HEK293 (cell line): ENCODE measurements at regions not wholly inside any gene's neighbourhood (a gene's known extent, or its start where the extent isn't known, plus 50 kb on each side); places are given as distances from the start of the nearest gene placed in this dataset.

Experiments used
- CTCF ChIA-PET: fragments of 350-600 bp; formaldehyde crosslinking; extraction: SDS; loops from one replicate; lab custom pipeline; 2021; ENCODE audit warnings: antibody characterized with exemption; lab: Yijun Ruan, JAX
- POLR2A ChIA-PET: fragments of 300-600 bp; formaldehyde crosslinking; extraction: SDS; loops from one replicate; lab custom pipeline; 2020; ENCODE audit warnings: antibody characterized with exemption, inconsistent platforms; lab: Yijun Ruan, JAX
- H3K27ac ChIP-seq: fragments of 200-500 bp; sonication (Bioruptor generic); 2 replicates; pipeline ENCODE4 v1.5.1; 2014; ENCODE audit warnings: low read depth, low read length, control low read depth, inconsistent platforms; ENCODE audit errors: extremely low read depth
- H3K36me3 ChIP-seq, 2 experiments: fragments of 200-500 bp in 1 of 2; sonication (Bioruptor generic) in 1 of 2; 1 replicate in 1 of 2; 2 replicates in 1 of 2; pipeline ENCODE4 v1.5.1; 2014 to 2017; ENCODE audit warnings: inconsistent platforms in 2 of 2, low read length in 2 of 2; ENCODE audit not compliant: control insufficient read depth in 2 of 2, insufficient read depth in 1 of 2
- H3K4me1 ChIP-seq: fragments of 200-500 bp; sonication (Bioruptor generic); 2 replicates; pipeline ENCODE4 v1.5.1; 2014; ENCODE audit warnings: mild to moderate bottlenecking, low read length, inconsistent platforms; ENCODE audit not compliant: control insufficient read depth, insufficient read depth
- H3K4me3 ChIP-seq: 2 replicates; pipeline ENCODE4 v1.5.1; 2011; ENCODE audit warnings: low read depth, mild to moderate bottlenecking, control low read depth, low read length, moderate library complexity
- H3K9me3 ChIP-seq: fragments of 200-500 bp; sonication (Bioruptor generic); 2 replicates; pipeline ENCODE4 v1.5.1; 2014; ENCODE audit warnings: low read depth, low read length, inconsistent platforms; ENCODE audit not compliant: control insufficient read depth, insufficient read depth
- AEBP2 ChIP-seq: fragments of 450-650 bp; formaldehyde crosslinking; IDR thresholded peaks from 2 replicates; pipeline ENCODE4 v1.5.1; 2016; ENCODE audit warnings: missing biosample characterization, missing genetic modification characterization, borderline replicate concordance
- ATF2 ChIP-seq: fragments of 450-650 bp; formaldehyde crosslinking; IDR thresholded peaks from 2 replicates; pipeline ENCODE4 v1.5.1; 2016; ENCODE audit warnings: missing biosample characterization, missing genetic modification characterization, low read depth
- BCL11B ChIP-seq: fragments of 450-650 bp; formaldehyde crosslinking; IDR thresholded peaks from 2 replicates; pipeline ENCODE4 v1.5.1; 2016; ENCODE audit warnings: low read depth, missing biosample characterization, missing genetic modification characterization
- BCL6B ChIP-seq: fragments of 450-650 bp; formaldehyde crosslinking; IDR thresholded peaks from 2 replicates; pipeline ENCODE4 v1.5.1; 2017; ENCODE audit warnings: missing biosample characterization, missing genetic modification characterization
- GLI4 ChIP-seq: fragments of 450-650 bp; formaldehyde crosslinking; IDR thresholded peaks from 2 replicates; pipeline ENCODE4 v1.5.1; 2016; ENCODE audit warnings: missing biosample characterization, missing genetic modification characterization
- KLF17 ChIP-seq: fragments of 450-650 bp; formaldehyde crosslinking; IDR thresholded peaks from 2 replicates; pipeline ENCODE4 v1.5.1; 2016; ENCODE audit warnings: missing biosample characterization, missing genetic modification characterization
- KLF7 ChIP-seq: fragments of 450-650 bp; formaldehyde crosslinking; IDR thresholded peaks from 2 replicates; pipeline ENCODE4 v1.5.1; 2016; ENCODE audit warnings: missing biosample characterization, missing genetic modification characterization, borderline replicate concordance
- KLF9 ChIP-seq: fragments of 450-650 bp; formaldehyde crosslinking; IDR thresholded peaks from 2 replicates; pipeline ENCODE4 v1.5.1; 2016; ENCODE audit warnings: missing biosample characterization, missing genetic modification characterization, low read depth
- PRDM1 ChIP-seq: fragments of 450-650 bp; formaldehyde crosslinking; IDR thresholded peaks from 2 replicates; pipeline ENCODE4; 2016; ENCODE audit warnings: missing biosample characterization, missing genetic modification characterization
- PRDM2 ChIP-seq: fragments of 450-650 bp; formaldehyde crosslinking; IDR thresholded peaks from 2 replicates; pipeline ENCODE4 v1.5.1; 2016; ENCODE audit warnings: missing biosample characterization, missing genetic modification characterization, borderline replicate concordance
- RBAK ChIP-seq: fragments of 450-650 bp; formaldehyde crosslinking; IDR thresholded peaks from 2 replicates; pipeline ENCODE4 v1.5.1; 2016; ENCODE audit warnings: missing biosample characterization, missing genetic modification characterization
- ZBTB48 ChIP-seq: fragments of 450-650 bp; formaldehyde crosslinking; IDR thresholded peaks from 2 replicates; pipeline ENCODE4 v1.5.1; 2016; ENCODE audit warnings: missing biosample characterization, missing genetic modification characterization
- ZFHX2 ChIP-seq: fragments of 450-650 bp; formaldehyde crosslinking; conservative IDR thresholded peaks from 2 replicates; pipeline ENCODE4 v1.5.1; 2016; ENCODE audit warnings: missing biosample characterization, missing genetic modification characterization
- ZFP69B ChIP-seq: fragments of 450-650 bp; formaldehyde crosslinking; IDR thresholded peaks from 2 replicates; pipeline ENCODE4 v1.5.1; 2016; ENCODE audit warnings: missing biosample characterization, missing genetic modification characterization
- ZNF155 ChIP-seq: fragments of 450-650 bp; formaldehyde crosslinking; IDR thresholded peaks from 2 replicates; pipeline ENCODE4 v1.5.1; 2016; ENCODE audit warnings: missing biosample characterization, missing genetic modification characterization
- ZNF16 ChIP-seq: fragments of 450-650 bp; formaldehyde crosslinking; IDR thresholded peaks from 2 replicates; pipeline ENCODE4 v1.5.1; 2016; ENCODE audit warnings: low read depth, missing biosample characterization, missing genetic modification characterization
- ZNF248 ChIP-seq: fragments of 450-650 bp; formaldehyde crosslinking; IDR thresholded peaks from 2 replicates; pipeline ENCODE4 v1.5.1; 2017; ENCODE audit warnings: missing biosample characterization, missing genetic modification characterization
- ZNF501 ChIP-seq: fragments of 450-650 bp; formaldehyde crosslinking; IDR thresholded peaks from 2 replicates; pipeline ENCODE4 v1.5.1; 2016; ENCODE audit warnings: missing biosample characterization, missing genetic modification characterization
- ZNF530 ChIP-seq: fragments of 450-650 bp; formaldehyde crosslinking; IDR thresholded peaks from 2 replicates; pipeline ENCODE4 v1.5.1; 2016; ENCODE audit warnings: low read depth, missing biosample characterization, missing genetic modification characterization
- ZNF621 ChIP-seq: fragments of 450-650 bp; formaldehyde crosslinking; IDR thresholded peaks from 2 replicates; pipeline ENCODE4 v1.5.1; 2017; ENCODE audit warnings: missing biosample characterization, missing genetic modification characterization
- ZNF664 ChIP-seq: fragments of 450-650 bp; formaldehyde crosslinking; IDR thresholded peaks from 2 replicates; pipeline ENCODE4 v1.5.1; 2016; ENCODE audit warnings: missing biosample characterization, missing genetic modification characterization
- ZNF707 ChIP-seq: fragments of 450-650 bp; formaldehyde crosslinking; IDR thresholded peaks from 2 replicates; pipeline ENCODE4 v1.5.1; 2016; ENCODE audit warnings: missing biosample characterization, missing genetic modification characterization

- no peak for TF ChIP-seq GLI4 (tag by site-specific recombination)
- TF ChIP-seq ZNF621 (tag by site-specific recombination), result no peak
- Histone ChIP-seq H3K27ac (no peak overlapping the region), H3K4me3 (no peak overlapping the region), H3K9me3 (no peaks in the 10 kb centered on the region), H3K36me3 (no peaks in the 10 kb centered on the region), H3K4me1 (no peaks in the 10 kb centered on the region)
- POLR2A ChIA-PET, result no interaction called here
- CTCF ChIA-PET, result no interaction called here
Measured at GRCh38 chr6:147895272-147895671, 386.8 kb downstream of the SAMD5 start.

GRCh38 chr6:147900247-147900830, 391.8 kb downstream of the SAMD5 start:
- no peaks in the 10 kb centered on the region for H3K4me1 ChIP-seq
- TF ChIP-seq ZNF707, result no peak
- no peak for TF ChIP-seq ATF2 (tag by site-specific recombination)
- TF ChIP-seq PRDM2 (tag by site-specific recombination), result no peak
- no peak for TF ChIP-seq ZNF155 (tag by site-specific recombination)
- no peak for TF ChIP-seq BCL11B (tag by site-specific recombination)
- no peak for TF ChIP-seq PRDM1 (tag by site-specific recombination)
- no peak for TF ChIP-seq ZFP69B (tag by site-specific recombination)
- no peak for TF ChIP-seq KLF9
- TF ChIP-seq ZNF664 (tag by site-specific recombination), result no peak
- no peak for TF ChIP-seq ZNF530
- no peak for TF ChIP-seq BCL6B (tag by site-specific recombination)
- TF ChIP-seq, all 188 proteins: peak for 0
- Histone ChIP-seq H3K4me3 (no peak overlapping the region), H3K36me3 (no peaks in the 10 kb centered on the region), H3K27ac (no peak overlapping the region), H3K9me3 (no peaks in the 10 kb centered on the region)
- CTCF ChIA-PET, result interaction anchor here (0.6 to 0.9 kb wide), 5 partner anchors 16 to 667 kb away, joined by 3 to 4 read pairs (median 3); no protein-coding TSS in a partner anchor
- POLR2A ChIA-PET, result no interaction called here

GRCh38 chr6:147903321-147903720, 394.8 kb downstream of the SAMD5 start:
- POLR2A ChIA-PET, result no interaction called here
- no peaks in the 10 kb centered on the region for H3K4me1 ChIP-seq
- no peaks in the 10 kb centered on the region for H3K9me3 ChIP-seq
- no peak overlapping the region for H3K4me3 ChIP-seq
- no peaks in the 10 kb centered on the region for H3K36me3 ChIP-seq
- CTCF ChIA-PET, result interaction anchor here (0.6 kb wide), 1 partner anchor 37 kb away, joined by 3 read pairs; no protein-coding TSS in a partner anchor
- H3K27ac ChIP-seq, result no peak overlapping the region
- TF ChIP-seq KLF17 (tag by site-specific recombination) (no peak), KLF7 (tag by site-specific recombination) (no peak), ZNF16 (no peak), ZNF501 (tag by site-specific recombination) (no peak), RBAK (no peak), AEBP2 (no peak), ZFHX2 (tag by site-specific recombination) (no peak), ZNF248 (tag by site-specific recombination) (no peak), ZBTB48 (no peak)
